MM.1S (cell line): ENCODE measurements at regions not wholly inside any gene's neighbourhood (a gene's known extent, or its start where the extent isn't known, plus 50 kb on each side); places are given as distances from the start of the nearest gene placed in this dataset.

ENCODE experiments used
- DNase-seq: peaks from one replicate; pipeline ENCODE4 v3.0.0-alpha.2; 2015
- H2AFZ ChIP-seq: fragments of 300-600 bp; sonication (generic); 2 replicates; pipeline ENCODE4 v1.6.0; 2016; ENCODE audit warnings: antibody characterized with exemption, low read length
- H3F3A ChIP-seq: fragments of 300-600 bp; sonication (generic); 2 replicates; pipeline ENCODE4 v1.6.1; 2016; ENCODE audit warnings: mild to moderate bottlenecking, antibody characterized with exemption, low read length, moderate library complexity, mixed read lengths; ENCODE audit not compliant: insufficient read depth
- H3K27ac ChIP-seq: fragments of 300-600 bp; sonication (generic); 2 replicates; pipeline ENCODE4 v1.5.1; 2016; ENCODE audit warnings: mild to moderate bottlenecking, low read length
- H3K27me3 ChIP-seq: fragments of 300-600 bp; sonication (generic); replicated peaks from 2 replicates; pipeline ENCODE4 v1.6.0; 2016; ENCODE audit warnings: low read length; ENCODE audit not compliant: insufficient read depth
- H3K36me3 ChIP-seq: fragments of 300-600 bp; sonication (generic); replicated peaks from 2 replicates; pipeline ENCODE4 v1.6.1; 2016; ENCODE audit warnings: mild to moderate bottlenecking, low read length, mixed read lengths; ENCODE audit not compliant: insufficient read depth
- H3K4me1 ChIP-seq: fragments of 300-600 bp; sonication (generic); 2 replicates; pipeline ENCODE4 v1.6.1; 2016; ENCODE audit warnings: low read length, mixed read lengths
- H3K4me2 ChIP-seq: fragments of 300-600 bp; sonication (generic); 2 replicates; pipeline ENCODE4 v1.6.0; 2016; ENCODE audit warnings: low read depth, low read length
- H3K4me3 ChIP-seq: fragments of 300-600 bp; sonication (generic); 2 replicates; pipeline ENCODE4 v1.5.1; 2016; ENCODE audit warnings: low read length, mixed read lengths
- H3K79me2 ChIP-seq: fragments of 300-600 bp; sonication (generic); 2 replicates; pipeline ENCODE4 v1.6.1; 2016; ENCODE audit warnings: mixed run types, low read length, mixed read lengths
- H3K9ac ChIP-seq: fragments of 300-600 bp; sonication (generic); 2 replicates; pipeline ENCODE4 v1.6.1; 2016; ENCODE audit warnings: low read length, mixed read lengths
- H3K9me2 ChIP-seq: fragments of 300-600 bp; sonication (generic); replicated peaks from 2 replicates; pipeline ENCODE4 v1.6.1; 2016; ENCODE audit warnings: mild to moderate bottlenecking, low read length, mixed read lengths; ENCODE audit not compliant: insufficient read depth
- H3K9me3 ChIP-seq: fragments of 300-600 bp; sonication (generic); replicated peaks from 2 replicates; pipeline ENCODE4 v1.6.1; 2016; ENCODE audit warnings: mild to moderate bottlenecking, low read length, mixed read lengths; ENCODE audit not compliant: insufficient read depth
- H4K20me1 ChIP-seq: fragments of 300-600 bp; sonication (generic); 2 replicates; pipeline ENCODE4 v1.6.1; 2016; ENCODE audit warnings: mild to moderate bottlenecking, low read length, moderate library complexity, mixed read lengths; ENCODE audit not compliant: insufficient read depth
- EZH2 ChIP-seq: fragments of 300-600 bp; sonication (generic); optimal IDR thresholded peaks from 2 replicates; pipeline ENCODE3; 2017; ENCODE audit warnings: low read depth, mild to moderate bottlenecking, antibody characterized with exemption, low read length, mixed read lengths
- EZH2phosphoT487 ChIP-seq: fragments of 300-600 bp; sonication (generic); IDR thresholded peaks from 2 replicates; pipeline ENCODE4 v1.6.1; 2018; ENCODE audit warnings: antibody characterized with exemption, low read length
- TF ChIP-seq, protein P1 (sequence below): fragments of 300-600 bp; sonication (generic); IDR thresholded peaks from 2 replicates; pipeline ENCODE4 v1.5.1; 2016; ENCODE audit warnings: antibody characterized with exemption, low read length, mixed read lengths

DNA sequence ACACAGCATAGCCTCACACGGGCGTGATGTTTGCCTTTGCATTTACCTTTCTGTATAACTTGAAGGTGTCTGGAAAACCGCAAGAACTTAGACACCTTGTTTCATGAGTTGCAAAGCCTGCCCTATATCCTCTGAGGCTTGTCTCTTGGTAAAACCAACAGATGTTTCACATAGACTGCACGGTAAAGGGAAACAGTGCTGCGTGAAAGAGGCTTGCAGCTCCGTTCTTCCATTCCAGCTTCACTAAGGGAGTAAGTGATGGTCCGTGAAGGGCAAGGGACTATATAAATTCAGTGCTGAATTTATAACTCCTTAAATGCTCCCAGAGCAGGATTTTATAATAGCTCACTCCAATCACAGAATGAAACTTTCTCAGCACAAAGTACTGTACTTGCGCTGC is 360.5 kb downstream of the SOX11 start:
- Histone ChIP-seq H3K4me2 (no peak overlapping the region), H3K4me1 (no peaks in the 10 kb centered on the region), H3K27me3 (no peaks in the 10 kb centered on the region), H3K9ac (no peak overlapping the region), H3K9me3 (no peaks in the 10 kb centered on the region), H3K79me2 (no peaks in the 10 kb centered on the region), H3K27ac (no peak overlapping the region), H3F3A (no peaks in the 10 kb centered on the region), H3K9me2 (no peaks in the 10 kb centered on the region), H3K36me3 (no peaks in the 10 kb centered on the region), H4K20me1 (no peaks in the 10 kb centered on the region), H3K4me3 (no peak overlapping the region), H2AFZ (no peak overlapping the region)
- TF ChIP-seq EZH2phosphoT487 (no peak), EZH2 (no peak)
- TF ChIP-seq, protein P1, sequence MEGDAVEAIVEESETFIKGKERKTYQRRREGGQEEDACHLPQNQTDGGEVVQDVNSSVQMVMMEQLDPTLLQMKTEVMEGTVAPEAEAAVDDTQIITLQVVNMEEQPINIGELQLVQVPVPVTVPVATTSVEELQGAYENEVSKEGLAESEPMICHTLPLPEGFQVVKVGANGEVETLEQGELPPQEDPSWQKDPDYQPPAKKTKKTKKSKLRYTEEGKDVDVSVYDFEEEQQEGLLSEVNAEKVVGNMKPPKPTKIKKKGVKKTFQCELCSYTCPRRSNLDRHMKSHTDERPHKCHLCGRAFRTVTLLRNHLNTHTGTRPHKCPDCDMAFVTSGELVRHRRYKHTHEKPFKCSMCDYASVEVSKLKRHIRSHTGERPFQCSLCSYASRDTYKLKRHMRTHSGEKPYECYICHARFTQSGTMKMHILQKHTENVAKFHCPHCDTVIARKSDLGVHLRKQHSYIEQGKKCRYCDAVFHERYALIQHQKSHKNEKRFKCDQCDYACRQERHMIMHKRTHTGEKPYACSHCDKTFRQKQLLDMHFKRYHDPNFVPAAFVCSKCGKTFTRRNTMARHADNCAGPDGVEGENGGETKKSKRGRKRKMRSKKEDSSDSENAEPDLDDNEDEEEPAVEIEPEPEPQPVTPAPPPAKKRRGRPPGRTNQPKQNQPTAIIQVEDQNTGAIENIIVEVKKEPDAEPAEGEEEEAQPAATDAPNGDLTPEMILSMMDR, result no peak
- DNase-seq, result no peak

DNA sequence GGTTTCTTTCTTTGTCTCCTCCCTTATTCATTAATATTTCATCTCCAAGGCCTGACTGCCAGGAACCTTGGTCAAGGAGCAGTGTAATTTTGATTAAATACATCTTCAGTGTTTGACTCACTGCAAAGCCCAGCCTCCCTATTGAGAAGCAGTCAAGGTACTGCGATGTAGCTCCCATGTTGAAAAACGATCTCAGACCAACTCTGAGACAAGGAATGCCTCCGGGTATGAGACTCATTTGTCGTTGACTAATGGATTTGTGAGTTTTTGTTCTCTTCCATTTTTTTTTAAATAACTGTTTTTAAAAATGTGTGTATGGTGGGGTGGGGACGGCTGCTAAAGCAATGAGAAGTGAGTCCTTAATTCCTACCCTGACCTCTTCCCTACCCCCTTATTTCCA is 361.6 kb downstream of the SOX11 start:
- Histone ChIP-seq H3K9ac (no peak overlapping the region), H3K36me3 (no peaks in the 10 kb centered on the region), H2AFZ (no peak overlapping the region), H3K4me2 (no peak overlapping the region), H3K27ac (no peak overlapping the region), H3K27me3 (no peaks in the 10 kb centered on the region), H4K20me1 (no peaks in the 10 kb centered on the region), H3K4me1 (no peaks in the 10 kb centered on the region), H3K4me3 (no peak overlapping the region), H3F3A (no peaks in the 10 kb centered on the region), H3K9me3 (no peaks in the 10 kb centered on the region), H3K9me2 (no peaks in the 10 kb centered on the region), H3K79me2 (no peaks in the 10 kb centered on the region)
- no peak for DNase-seq
- no peak for TF ChIP-seq EZH2
- TF ChIP-seq, protein P1, result no peak
- TF ChIP-seq EZH2phosphoT487, result no peak

DNA sequence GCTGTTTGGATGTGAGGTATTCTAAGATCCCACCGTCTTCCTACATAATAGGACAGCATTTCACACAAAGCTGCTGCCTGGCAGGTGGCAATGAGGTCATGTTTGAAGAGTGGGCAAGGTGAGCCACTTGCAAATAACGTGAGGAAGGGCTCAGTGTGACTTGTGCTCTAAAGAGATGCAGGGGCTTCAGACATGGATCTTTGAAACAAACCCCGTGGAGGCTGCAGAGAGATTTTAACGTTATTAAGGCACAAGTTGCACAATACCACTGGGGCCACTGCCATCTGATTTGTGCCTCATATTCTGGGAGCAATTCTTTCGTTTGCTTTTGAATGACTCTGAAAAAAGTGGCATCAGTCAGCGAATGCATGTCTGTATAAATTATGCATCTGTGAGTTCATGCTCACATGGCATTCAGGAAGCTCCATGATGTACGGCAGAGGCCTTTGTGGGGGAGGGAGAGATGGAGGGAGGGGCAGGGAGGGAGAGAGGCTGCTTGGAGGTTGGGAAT is 362.0 kb downstream of the SOX11 start:
- H3K9me2 ChIP-seq, result no peaks in the 10 kb centered on the region
- H2AFZ ChIP-seq, result no peak overlapping the region
- no peaks in the 10 kb centered on the region for H4K20me1 ChIP-seq
- no peaks in the 10 kb centered on the region for H3K79me2 ChIP-seq
- no peaks in the 10 kb centered on the region for H3K9me3 ChIP-seq
- no peak overlapping the region for H3K9ac ChIP-seq
- H3K36me3 ChIP-seq, result no peaks in the 10 kb centered on the region
- H3K4me2 ChIP-seq, result no peak overlapping the region
- no peak for DNase-seq
- no peak overlapping the region for H3K27ac ChIP-seq
- no peak overlapping the region for H3K4me3 ChIP-seq
- TF ChIP-seq EZH2phosphoT487 (no peak), EZH2 (no peak)
- TF ChIP-seq, protein P1, result no peak
- no peaks in the 10 kb centered on the region for H3F3A ChIP-seq
- no peaks in the 10 kb centered on the region for H3K4me1 ChIP-seq
- no peaks in the 10 kb centered on the region for H3K27me3 ChIP-seq
